GM19395 (cell line): ENCODE measurements at regions not wholly inside any gene's neighbourhood (a gene's known extent, or its start where the extent isn't known, plus 50 kb on each side); places are given as distances from the start of the nearest gene placed in this dataset.

Experiments
- ATAC-seq: cut with Tn5 transposase; IDR thresholded peaks from one replicate; pipeline ENCODE4 v1.9.1; 2021; ENCODE audit warnings: mild to moderate bottlenecking, moderate library complexity; ENCODE audit not compliant: unreplicated experiment

DNA sequence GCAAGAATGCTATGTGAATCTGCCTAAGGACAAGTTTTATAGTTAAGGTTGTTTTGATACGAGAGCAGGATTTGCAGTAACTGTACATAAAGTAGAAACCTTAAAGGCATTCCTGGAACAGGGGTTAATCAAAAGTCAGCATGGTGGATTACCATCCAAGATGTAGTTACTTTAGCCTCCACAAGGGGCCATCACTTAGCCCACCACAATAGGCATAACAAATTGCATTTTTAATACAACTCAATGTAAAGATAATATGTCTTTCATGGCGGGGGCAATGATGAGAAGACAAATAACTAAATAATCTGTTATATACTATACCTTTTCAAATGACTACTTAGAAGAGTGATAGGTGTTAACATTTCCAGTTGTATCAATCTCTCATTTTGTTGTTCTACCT lies 611.2 kb upstream of the ADGRL4 start:
- no peak for ATAC-seq

- no peak for ATAC-seq
These were observed 608.2 kb upstream of the ADGRL4 start for GRCh38 chr1:79614762-79615161.

DNA sequence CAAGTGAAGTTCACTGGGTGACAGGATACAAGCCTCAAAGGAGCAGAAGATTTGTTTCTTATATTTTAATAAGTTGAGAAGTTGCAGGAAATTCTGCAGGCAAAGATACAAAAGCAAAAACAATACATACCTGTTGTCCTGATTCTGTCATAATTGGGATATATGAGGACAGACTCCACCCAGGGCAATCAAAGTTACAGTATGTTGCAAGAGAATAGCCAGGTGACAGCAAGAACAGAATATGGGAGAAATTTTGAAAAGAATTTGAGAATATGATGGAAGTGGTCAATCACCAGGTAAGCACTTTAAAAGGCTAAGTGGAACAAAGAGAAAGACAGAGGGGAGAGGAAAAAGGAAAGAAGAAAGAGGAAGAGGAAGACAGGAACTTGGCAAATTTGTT lies 607.6 kb upstream of the ADGRL4 start:
- ATAC-seq, result no peak

GRCh38 chr1:79613046-79613445 lies 606.5 kb upstream of the ADGRL4 start:
- ATAC-seq, result no peak

GRCh38 chr1:79604490-79605198 lies 598.1 kb upstream of the ADGRL4 start:
- ATAC-seq, result no peak

GRCh38 chr1:79603843-79604242 lies 597.3 kb upstream of the ADGRL4 start:
- no peak for ATAC-seq

GRCh38 chr1:79599257-79599656 lies 592.7 kb upstream of the ADGRL4 start:
- no peak for ATAC-seq

- ATAC-seq, result no peak
These were observed 589.4 kb upstream of the ADGRL4 start for GRCh38 chr1:79595931-79596330.

- ATAC-seq, result no peak
These were observed 587.7 kb upstream of the ADGRL4 start for GRCh38 chr1:79594121-79594698.

- no peak for ATAC-seq
These were observed 586.2 kb upstream of the ADGRL4 start for GRCh38 chr1:79592707-79593106.

DNA sequence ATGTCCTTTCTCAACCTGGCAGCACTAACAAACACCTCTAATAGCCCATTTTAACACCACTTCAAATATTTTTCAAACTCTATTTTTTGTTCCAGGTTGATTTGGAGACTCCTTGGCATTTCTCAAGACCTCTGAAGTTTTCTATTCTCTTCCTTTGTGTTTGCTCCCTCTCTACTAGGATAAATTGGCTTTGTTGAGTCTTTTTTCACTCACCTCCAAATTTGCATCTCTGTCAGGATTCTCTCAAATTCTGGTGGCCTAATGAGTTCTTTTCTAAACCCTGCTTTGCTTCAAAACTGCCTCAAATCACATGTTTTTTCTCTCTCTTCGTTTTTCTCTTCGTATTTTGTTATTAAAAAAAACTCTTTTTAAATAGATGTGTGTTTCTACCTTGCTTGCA lies 582.2 kb upstream of the ADGRL4 start:
- ATAC-seq, result no peak

DNA sequence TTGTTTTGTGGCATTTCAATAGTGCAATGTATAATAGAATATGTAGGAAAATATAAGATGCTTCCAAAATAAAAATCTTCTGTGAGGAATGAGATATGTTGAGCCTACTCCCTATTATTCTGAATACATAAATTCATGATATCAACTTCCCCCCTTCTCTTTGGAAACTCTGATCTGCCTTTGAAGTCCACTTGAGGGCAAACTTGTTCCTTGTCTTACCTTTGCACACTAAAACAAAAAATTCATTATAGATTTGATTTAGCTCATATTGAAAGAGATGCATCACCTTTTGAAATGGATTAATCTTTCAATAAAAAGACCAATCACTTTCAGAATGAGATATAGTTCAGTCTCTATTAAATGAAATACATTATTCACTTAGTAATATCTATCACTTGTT lies 580.7 kb upstream of the ADGRL4 start:
- no peak for ATAC-seq

GRCh38 chr1:79585801-79586200 lies 579.3 kb upstream of the ADGRL4 start:
- ATAC-seq, result no peak

- no peak for ATAC-seq
These were observed 568.9 kb upstream of the ADGRL4 start for GRCh38 chr1:79575424-79575823.

DNA sequence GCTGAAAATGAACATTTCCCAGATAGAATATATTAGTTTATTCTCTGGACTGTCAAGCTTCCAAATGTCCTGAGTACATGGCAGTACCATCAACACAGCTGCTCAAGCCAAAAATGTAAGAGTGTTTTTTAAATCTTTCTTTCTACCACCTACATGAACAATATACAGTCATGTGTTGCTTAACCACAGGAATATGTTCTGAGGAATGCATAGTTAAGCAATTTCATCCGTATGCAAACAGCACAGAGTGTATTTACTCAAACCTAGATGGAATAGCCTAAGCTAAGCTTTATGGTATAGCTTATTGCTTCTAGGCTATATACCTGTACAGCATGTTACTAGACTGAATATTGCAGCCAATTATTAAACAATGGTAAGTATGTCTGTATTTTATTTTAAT lies 561.9 kb upstream of the ADGRL4 start:
- no peak for ATAC-seq

- ATAC-seq, result no peak
These were observed 555.0 kb upstream of the ADGRL4 start for GRCh38 chr1:79561521-79561978.

DNA sequence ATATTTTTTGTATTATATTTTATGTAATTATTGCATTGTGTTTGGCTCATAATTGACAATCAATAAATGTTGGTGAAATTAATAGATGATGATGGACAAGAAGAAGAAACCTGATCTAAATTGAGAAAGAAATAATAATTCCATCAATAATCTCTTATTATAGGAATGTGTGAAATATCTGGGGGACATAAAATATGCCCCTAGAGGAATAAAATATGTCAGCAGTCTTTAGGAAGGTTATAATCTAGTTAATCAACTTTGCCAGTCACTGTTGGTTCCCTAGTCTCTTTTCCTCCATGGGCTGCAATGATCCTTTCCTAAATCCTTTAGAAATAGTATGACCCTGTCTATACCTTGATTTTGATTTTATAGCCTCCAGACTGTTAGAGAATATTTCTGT lies 549.7 kb upstream of the ADGRL4 start:
- ATAC-seq, result no peak

DNA sequence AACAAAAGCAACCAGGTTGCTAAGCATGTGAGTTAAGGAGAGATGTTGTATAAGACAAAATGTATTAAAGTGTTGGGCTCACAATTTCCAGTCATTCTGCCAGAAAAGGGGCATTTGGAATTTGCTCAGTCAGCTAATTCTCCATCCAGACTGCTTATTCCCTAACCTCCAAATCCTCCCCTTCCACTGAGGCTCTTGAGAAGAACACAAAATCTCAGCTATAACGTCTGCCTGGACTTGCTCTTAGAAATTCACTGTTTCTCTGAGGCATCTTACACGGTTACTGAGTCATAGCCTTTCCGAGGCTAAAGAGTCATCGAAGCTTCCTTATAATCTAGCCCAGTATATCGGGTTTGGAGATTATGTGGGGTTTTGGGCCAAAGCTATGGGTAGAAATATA lies 548.2 kb upstream of the ADGRL4 start:
- no peak for ATAC-seq

DNA sequence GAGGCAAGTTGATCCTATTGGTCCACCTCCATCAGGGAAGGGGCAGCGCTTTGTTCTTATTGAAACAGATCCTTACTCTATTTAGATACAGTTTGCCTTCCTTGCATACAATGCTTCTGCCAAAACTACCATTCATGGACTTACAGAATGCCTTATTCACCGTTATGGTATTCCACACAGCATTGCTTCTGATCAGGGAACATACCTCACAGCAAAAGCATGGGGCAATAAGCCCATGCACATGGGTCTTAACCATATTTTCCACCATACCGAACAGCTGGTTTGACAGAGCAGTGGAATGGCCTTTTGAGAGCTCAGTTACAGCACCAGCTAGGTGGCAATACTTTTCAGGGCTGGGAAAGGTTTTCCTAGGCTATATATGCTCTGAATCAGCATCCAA lies 544.8 kb upstream of the ADGRL4 start:
- no peak for ATAC-seq

GRCh38 chr1:79550402-79550801 lies 543.9 kb upstream of the ADGRL4 start:
- no peak for ATAC-seq

DNA sequence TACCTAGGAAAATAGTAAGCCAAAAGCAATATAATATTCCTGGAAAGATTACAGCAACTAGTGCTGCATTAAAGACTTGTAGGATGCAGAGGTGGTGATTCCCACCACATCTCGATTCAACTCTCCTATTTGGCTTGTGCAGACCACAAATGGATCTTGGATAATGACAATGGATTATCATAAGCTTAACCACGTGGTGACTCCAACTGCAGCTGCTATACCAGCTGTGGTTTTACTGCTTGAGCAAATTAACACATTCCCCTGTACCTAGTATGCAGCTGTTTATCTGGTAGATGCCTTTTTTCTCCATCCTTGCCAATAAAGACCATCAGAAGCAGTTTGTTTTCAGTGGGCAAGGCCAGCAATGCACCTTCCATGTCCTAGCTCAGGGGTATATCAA lies 542.7 kb upstream of the ADGRL4 start:
- no peak for ATAC-seq

- ATAC-seq, result no peak
These were observed 541.0 kb upstream of the ADGRL4 start for GRCh38 chr1:79547514-79547913.

GRCh38 chr1:79543394-79543793 lies 536.9 kb upstream of the ADGRL4 start:
- ATAC-seq, result no peak
